ENCODE measurements at regions not wholly inside any gene's neighbourhood (a gene's known extent, or its start where the extent isn't known, plus 50 kb on each side); places are given as distances from the start of the nearest gene placed in this dataset.

DNA sequence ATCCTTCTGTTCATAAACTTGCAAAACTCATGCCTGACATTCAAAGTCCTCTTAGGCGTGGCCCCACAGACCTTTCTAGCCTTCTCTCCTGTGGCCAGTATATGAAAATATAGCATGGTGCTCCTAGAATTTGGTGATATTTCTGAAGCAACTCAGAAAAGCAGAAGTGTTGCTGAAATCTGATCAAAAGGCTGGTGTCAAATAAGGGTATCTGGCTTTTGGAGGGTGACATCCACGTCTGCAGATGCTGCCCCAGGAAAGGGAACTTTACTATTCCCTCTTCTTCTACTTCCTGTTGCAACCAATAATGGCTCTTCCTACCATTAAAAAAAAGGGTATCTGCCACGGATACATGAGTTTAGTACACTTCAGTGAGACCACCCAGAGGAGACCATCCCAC is 83.9 kb upstream of the RPS6KA3 start (continued):
- TF ChIP-seq ZNF138 (CRISPR knock-in tag; conservative IDR thresholded peaks at IDR 0.05) (no peak), JUN (CRISPR knock-in tag; IDR thresholded peaks at IDR 0.05) (no peak), NFE2L1 (CRISPR knock-in tag; IDR thresholded peaks at IDR 0.05) (no peak), JAZF1 (CRISPR knock-in tag; IDR thresholded peaks at IDR 0.05) (no peak), GABPB1 (CRISPR knock-in tag; IDR thresholded peaks at IDR 0.05) (no peak)

DNA sequence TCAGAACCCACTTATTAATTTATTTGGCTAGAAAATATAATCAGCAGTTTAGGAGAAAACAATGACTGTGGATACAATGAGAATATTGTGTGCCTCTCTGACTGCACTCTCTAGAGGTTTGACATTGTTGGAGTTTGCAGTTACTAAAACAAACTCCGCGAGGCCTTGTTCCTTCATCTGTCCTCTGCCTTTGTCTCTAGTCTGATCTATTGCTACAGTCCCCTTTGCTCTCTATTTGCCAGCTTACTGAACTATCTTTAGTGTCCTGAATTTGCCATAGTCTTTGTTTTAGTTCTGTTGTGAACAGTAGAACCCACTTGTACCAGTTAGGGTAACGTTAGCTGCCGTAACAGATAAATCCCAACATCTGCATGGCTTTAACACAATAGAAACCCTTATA is 81.4 kb upstream of the RPS6KA3 start:
- DNase-seq (ENCODE audit: low spot score) (no peak), ATAC-seq (no peak)
- POLR2A ChIA-PET, result no interaction called here
- Mint-ChIP-seq H3K4me1 (no peaks in the 10 kb centered on the region), H3K27ac (no peak overlapping the region), H3K36me3 (peaks cover 4% of the 10 kb centered on the region; the same call in 1 of the 2 replicates), H3K4me3 (no peak overlapping the region), H3K9me3 (peaks cover 13% of the 10 kb centered on the region), H3K27me3 (ENCODE audit: low read depth) (no peaks in the 10 kb centered on the region; the same call in 1 of the 2 replicates)
- TF ChIP-seq, protein P1, sequence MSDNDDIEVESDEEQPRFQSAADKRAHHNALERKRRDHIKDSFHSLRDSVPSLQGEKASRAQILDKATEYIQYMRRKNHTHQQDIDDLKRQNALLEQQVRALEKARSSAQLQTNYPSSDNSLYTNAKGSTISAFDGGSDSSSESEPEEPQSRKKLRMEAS (CRISPR knock-in tag; IDR thresholded peaks at IDR 0.05), result no peak
- no peak for TF ChIP-seq CREB1 (CRISPR knock-in tag; IDR thresholded peaks at IDR 0.05)
- TF ChIP-seq TCF7 (CRISPR knock-in tag; IDR thresholded peaks at IDR 0.05; ENCODE audit: low read depth), result no peak
- no peak for TF ChIP-seq ZNF138 (CRISPR knock-in tag; conservative IDR thresholded peaks at IDR 0.05)
- TF ChIP-seq, protein P2, sequence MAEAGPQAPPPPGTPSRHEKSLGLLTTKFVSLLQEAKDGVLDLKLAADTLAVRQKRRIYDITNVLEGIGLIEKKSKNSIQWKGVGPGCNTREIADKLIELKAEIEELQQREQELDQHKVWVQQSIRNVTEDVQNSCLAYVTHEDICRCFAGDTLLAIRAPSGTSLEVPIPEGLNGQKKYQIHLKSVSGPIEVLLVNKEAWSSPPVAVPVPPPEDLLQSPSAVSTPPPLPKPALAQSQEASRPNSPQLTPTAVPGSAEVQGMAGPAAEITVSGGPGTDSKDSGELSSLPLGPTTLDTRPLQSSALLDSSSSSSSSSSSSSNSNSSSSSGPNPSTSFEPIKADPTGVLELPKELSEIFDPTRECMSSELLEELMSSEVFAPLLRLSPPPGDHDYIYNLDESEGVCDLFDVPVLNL (CRISPR knock-in tag; IDR thresholded peaks at IDR 0.05; ENCODE audit: borderline replicate concordance, low read depth), result no peak
- TF ChIP-seq, protein P3, sequence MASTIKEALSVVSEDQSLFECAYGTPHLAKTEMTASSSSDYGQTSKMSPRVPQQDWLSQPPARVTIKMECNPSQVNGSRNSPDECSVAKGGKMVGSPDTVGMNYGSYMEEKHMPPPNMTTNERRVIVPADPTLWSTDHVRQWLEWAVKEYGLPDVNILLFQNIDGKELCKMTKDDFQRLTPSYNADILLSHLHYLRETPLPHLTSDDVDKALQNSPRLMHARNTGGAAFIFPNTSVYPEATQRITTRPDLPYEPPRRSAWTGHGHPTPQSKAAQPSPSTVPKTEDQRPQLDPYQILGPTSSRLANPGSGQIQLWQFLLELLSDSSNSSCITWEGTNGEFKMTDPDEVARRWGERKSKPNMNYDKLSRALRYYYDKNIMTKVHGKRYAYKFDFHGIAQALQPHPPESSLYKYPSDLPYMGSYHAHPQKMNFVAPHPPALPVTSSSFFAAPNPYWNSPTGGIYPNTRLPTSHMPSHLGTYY (CRISPR knock-in tag; IDR thresholded peaks at IDR 0.05), result no peak
- no peak for TF ChIP-seq RELA (CRISPR knock-in tag; IDR thresholded peaks at IDR 0.05; ENCODE audit: borderline replicate concordance)
- no peak for TF ChIP-seq EMX1 (CRISPR knock-in tag; IDR thresholded peaks at IDR 0.05)
- TF ChIP-seq, protein P4, sequence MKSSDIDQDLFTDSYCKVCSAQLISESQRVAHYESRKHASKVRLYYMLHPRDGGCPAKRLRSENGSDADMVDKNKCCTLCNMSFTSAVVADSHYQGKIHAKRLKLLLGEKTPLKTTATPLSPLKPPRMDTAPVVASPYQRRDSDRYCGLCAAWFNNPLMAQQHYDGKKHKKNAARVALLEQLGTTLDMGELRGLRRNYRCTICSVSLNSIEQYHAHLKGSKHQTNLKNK (CRISPR knock-in tag; IDR thresholded peaks at IDR 0.05), result no peak
- TF ChIP-seq GTF2I (CRISPR knock-in tag; conservative IDR thresholded peaks at IDR 0.05), result no peak
- TF ChIP-seq, protein P5, sequence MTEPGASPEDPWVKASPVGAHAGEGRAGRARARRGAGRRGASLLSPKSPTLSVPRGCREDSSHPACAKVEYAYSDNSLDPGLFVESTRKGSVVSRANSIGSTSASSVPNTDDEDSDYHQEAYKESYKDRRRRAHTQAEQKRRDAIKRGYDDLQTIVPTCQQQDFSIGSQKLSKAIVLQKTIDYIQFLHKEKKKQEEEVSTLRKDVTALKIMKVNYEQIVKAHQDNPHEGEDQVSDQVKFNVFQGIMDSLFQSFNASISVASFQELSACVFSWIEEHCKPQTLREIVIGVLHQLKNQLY (CRISPR knock-in tag; IDR thresholded peaks at IDR 0.05), result no peak
- TF ChIP-seq, protein P6, sequence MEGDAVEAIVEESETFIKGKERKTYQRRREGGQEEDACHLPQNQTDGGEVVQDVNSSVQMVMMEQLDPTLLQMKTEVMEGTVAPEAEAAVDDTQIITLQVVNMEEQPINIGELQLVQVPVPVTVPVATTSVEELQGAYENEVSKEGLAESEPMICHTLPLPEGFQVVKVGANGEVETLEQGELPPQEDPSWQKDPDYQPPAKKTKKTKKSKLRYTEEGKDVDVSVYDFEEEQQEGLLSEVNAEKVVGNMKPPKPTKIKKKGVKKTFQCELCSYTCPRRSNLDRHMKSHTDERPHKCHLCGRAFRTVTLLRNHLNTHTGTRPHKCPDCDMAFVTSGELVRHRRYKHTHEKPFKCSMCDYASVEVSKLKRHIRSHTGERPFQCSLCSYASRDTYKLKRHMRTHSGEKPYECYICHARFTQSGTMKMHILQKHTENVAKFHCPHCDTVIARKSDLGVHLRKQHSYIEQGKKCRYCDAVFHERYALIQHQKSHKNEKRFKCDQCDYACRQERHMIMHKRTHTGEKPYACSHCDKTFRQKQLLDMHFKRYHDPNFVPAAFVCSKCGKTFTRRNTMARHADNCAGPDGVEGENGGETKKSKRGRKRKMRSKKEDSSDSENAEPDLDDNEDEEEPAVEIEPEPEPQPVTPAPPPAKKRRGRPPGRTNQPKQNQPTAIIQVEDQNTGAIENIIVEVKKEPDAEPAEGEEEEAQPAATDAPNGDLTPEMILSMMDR (IDR thresholded peaks at IDR 0.05), result no peak
- CTCF ChIA-PET, result no interaction called here

DNA sequence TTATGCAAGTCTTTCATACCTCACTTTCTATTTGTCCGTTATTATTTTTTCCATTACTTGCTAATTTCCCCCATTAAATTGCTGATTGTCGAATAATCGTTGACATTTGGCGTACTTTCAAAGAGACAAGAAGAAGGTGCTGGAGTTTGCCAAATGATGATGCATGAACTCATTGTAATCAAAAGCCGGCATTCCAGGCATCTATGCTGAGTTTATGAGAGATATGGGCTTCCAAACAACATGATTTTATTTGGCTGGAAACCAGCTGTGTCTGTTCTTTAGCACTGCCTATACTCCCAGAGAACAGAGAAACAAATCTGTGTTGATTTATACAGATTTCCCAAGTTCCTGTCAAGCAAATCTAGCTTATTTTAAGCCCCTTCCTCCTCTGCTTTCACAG is 80.8 kb upstream of the RPS6KA3 start:
- Mint-ChIP-seq H3K9me3 (peaks cover 17% of the 10 kb centered on the region), H3K4me3 (no peak overlapping the region), H3K4me1 (no peaks in the 10 kb centered on the region), H3K36me3 (peaks cover 4% of the 10 kb centered on the region; the same call in 1 of the 2 replicates), H3K27me3 (ENCODE audit: low read depth) (no peaks in the 10 kb centered on the region; the same call in 1 of the 2 replicates), H3K27ac (no peak overlapping the region)
- DNase-seq (ENCODE audit: low spot score), result no peak
- POLR2A ChIA-PET, result no interaction called here
- no peak for ATAC-seq
- no peak for TF ChIP-seq TEAD1 (CRISPR knock-in tag; IDR thresholded peaks at IDR 0.05)
- CTCF ChIA-PET, result no interaction called here

DNA sequence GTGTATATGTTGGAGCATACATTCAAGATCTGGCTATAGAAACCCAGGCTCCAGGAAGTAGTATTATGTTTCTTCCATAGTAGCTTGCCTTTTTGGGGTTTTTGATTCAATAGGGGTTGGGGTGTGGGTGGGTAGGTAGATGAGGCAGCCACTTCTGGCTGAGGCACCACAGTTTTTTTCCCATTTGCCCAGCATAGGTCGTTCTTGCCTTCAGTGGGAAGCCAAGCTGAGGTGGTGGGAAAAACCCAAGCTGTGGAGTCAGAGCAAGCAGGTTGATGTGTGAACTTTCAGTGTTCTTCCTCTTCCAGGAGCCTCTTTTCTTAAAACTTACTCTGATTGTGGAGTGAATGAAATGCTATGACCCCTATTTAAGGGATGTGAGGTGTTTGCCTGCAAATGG is 67.0 kb upstream of the RPS6KA3 start:
- CTCF ChIA-PET, result no interaction called here
- Mint-ChIP-seq H3K27ac (no peak overlapping the region), H3K36me3 (no peaks in the 10 kb centered on the region), H3K4me1 (peaks cover 8% of the 10 kb centered on the region), H3K27me3 (ENCODE audit: low read depth) (peaks cover 63% of the 10 kb centered on the region), H3K4me3 (no peak overlapping the region), H3K9me3 (no peaks in the 10 kb centered on the region)
- POLR2A ChIA-PET, result no interaction called here
- no peak for ATAC-seq
- DNase-seq (ENCODE audit: low spot score), result no peak
- TF ChIP-seq, protein P7, sequence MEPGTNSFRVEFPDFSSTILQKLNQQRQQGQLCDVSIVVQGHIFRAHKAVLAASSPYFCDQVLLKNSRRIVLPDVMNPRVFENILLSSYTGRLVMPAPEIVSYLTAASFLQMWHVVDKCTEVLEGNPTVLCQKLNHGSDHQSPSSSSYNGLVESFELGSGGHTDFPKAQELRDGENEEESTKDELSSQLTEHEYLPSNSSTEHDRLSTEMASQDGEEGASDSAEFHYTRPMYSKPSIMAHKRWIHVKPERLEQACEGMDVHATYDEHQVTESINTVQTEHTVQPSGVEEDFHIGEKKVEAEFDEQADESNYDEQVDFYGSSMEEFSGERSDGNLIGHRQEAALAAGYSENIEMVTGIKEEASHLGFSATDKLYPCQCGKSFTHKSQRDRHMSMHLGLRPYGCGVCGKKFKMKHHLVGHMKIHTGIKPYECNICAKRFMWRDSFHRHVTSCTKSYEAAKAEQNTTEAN (CRISPR knock-in tag; IDR thresholded peaks at IDR 0.05), result no peak
- TF ChIP-seq FOXP1 (CRISPR knock-in tag; IDR thresholded peaks at IDR 0.05; ENCODE audit: borderline replicate concordance), result no peak
- no peak for TF ChIP-seq ATF1 (CRISPR knock-in tag; IDR thresholded peaks at IDR 0.05)
- no peak for TF ChIP-seq FOXK1 (CRISPR knock-in tag; IDR thresholded peaks at IDR 0.05)
- no peak for TF ChIP-seq ZNF263 (CRISPR knock-in tag; IDR thresholded peaks at IDR 0.05; ENCODE audit: low read depth)
- no peak for TF ChIP-seq ZNF396 (CRISPR knock-in tag; IDR thresholded peaks at IDR 0.05; ENCODE audit: borderline replicate concordance)
- TF ChIP-seq ZNF423 (CRISPR knock-in tag; IDR thresholded peaks at IDR 0.05), result no peak
- TF ChIP-seq, protein P6 (IDR thresholded peaks at IDR 0.05), result no peak

Measured in WTC11 (cell line).